ENCODE measurements at regions not wholly inside any gene's neighbourhood (a gene's known extent, or its start where the extent isn't known, plus 50 kb on each side); places are given as distances from the start of the nearest gene placed in this dataset.

- ATAC-seq: no peak
- no peak overlapping the region for H3K4me2 ChIP-seq
- TF ChIP-seq MAZ (IDR thresholded peaks at IDR 0.05; ENCODE audit: borderline replicate concordance, low read depth, low read length) (no peak), MAFK (IDR thresholded peaks at IDR 0.05; ENCODE audit: partially characterized antibody) (no peak), EHMT2 (IDR thresholded peaks at IDR 0.05; ENCODE audit: low read depth) (no peak), CTCF (IDR thresholded peaks at IDR 0.05) (no peak), ESRRA (IDR thresholded peaks at IDR 0.05; ENCODE audit: borderline replicate concordance, low read length) (no peak), FOXS1 (CRISPR knock-in tag; IDR thresholded peaks at IDR 0.05) (no peak), CHD4 (IDR thresholded peaks at IDR 0.05; ENCODE audit: borderline replicate concordance) (no peak), ZFP36 (IDR thresholded peaks at IDR 0.05; ENCODE audit: borderline replicate concordance, partially characterized antibody) (no peak), ZC3H11A (IDR thresholded peaks at IDR 0.05) (no peak), HDAC2 (IDR thresholded peaks at IDR 0.05) (no peak), SREBF2 (IDR thresholded peaks at IDR 0.05) (no peak)
- FAIRE-seq: no peak
- no peak overlapping the region for H3K4me3 ChIP-seq
- ChIA-PET POLR2A (no interaction called here), CTCF (interaction anchor here (1.5 kb wide), 1 partner anchor 8 kb away, joined by 3 read pairs; no protein-coding TSS in a partner anchor)
- DNase-seq (ENCODE audit: low read depth in 1 of 2, low spot score in 1 of 2): no peak
- H3K9me3 ChIP-seq: no peaks in the 10 kb centered on the region
- 3% methylated on average over 2 of the region's 2 CpGs for WGBS (ENCODE audit: missing lambda C conversion rate)
- no peaks in the 10 kb centered on the region for H3K4me1 ChIP-seq
- H3K27ac ChIP-seq: no peak overlapping the region
These were observed 186.5 kb downstream of the TRIB2 start for GRCh38 chr2:12903272-12903671.

GRCh38 chr2:12910431-12910830 is 193.7 kb downstream of the TRIB2 start:
- DNase-seq (ENCODE audit: low read depth in 1 of 2, low spot score in 1 of 2): no peak
- no peak overlapping the region for H3K4me3 ChIP-seq
- CTCF ChIA-PET: interaction anchor here (1.0 kb wide), 1 partner anchor 21 kb away, joined by 3 read pairs; no protein-coding TSS in a partner anchor
- 4% methylated on average over 2 of the region's 2 CpGs for WGBS (ENCODE audit: missing lambda C conversion rate)
- POLR2A ChIA-PET: no interaction called here
- H3K4me2 ChIP-seq: no peak overlapping the region
- no peak for ATAC-seq
- no peaks in the 10 kb centered on the region for H3K4me1 ChIP-seq
- no peak overlapping the region for H3K27ac ChIP-seq
- H3K9me3 ChIP-seq: no peaks in the 10 kb centered on the region
- TF ChIP-seq FOSB (CRISPR knock-in tag; IDR thresholded peaks at IDR 0.05) (no peak), HES2 (IDR thresholded peaks at IDR 0.05) (no peak), EHMT2 (IDR thresholded peaks at IDR 0.05; ENCODE audit: low read depth) (no peak), CHD2 (IDR thresholded peaks at IDR 0.05; ENCODE audit: low read length, partially characterized antibody) (no peak), ZNF302 (CRISPR knock-in tag; IDR thresholded peaks at IDR 0.05) (no peak), RARB (CRISPR knock-in tag; IDR thresholded peaks at IDR 0.05) (no peak), KDM1A (IDR thresholded peaks at IDR 0.05; ENCODE audit: low read depth) (no peak), CHD4 (IDR thresholded peaks at IDR 0.05; ENCODE audit: borderline replicate concordance) (no peak)
- FAIRE-seq: no peak

GRCh38 chr2:12915787-12916186 is 199.1 kb downstream of the TRIB2 start:
- ChIA-PET CTCF (interaction anchor here (0.7 kb wide), 1 partner anchor 275 kb away, joined by 3 read pairs; no protein-coding TSS in a partner anchor), POLR2A (no interaction called here)
- FAIRE-seq: no peak
- Histone ChIP-seq H3K4me1 (no peaks in the 10 kb centered on the region), H3K4me2 (no peak overlapping the region), H3K27ac (no peak overlapping the region), H3K4me3 (no peak overlapping the region), H3K9me3 (no peaks in the 10 kb centered on the region)
- WGBS (ENCODE audit: missing lambda C conversion rate): 7% methylated on average over 1 of the region's 1 CpG
- no peak for ATAC-seq
- no peak for DNase-seq (ENCODE audit: low read depth in 1 of 2, low spot score in 1 of 2)
- TF ChIP-seq BCL3 (IDR thresholded peaks at IDR 0.05) (no peak), ELK1 (IDR thresholded peaks at IDR 0.05; ENCODE audit: low read depth, low read length) (no peak), BHLHE40 (IDR thresholded peaks at IDR 0.05; ENCODE audit: low read depth, low read length) (no peak), CBX8 (IDR thresholded peaks at IDR 0.05) (no peak), PBX3 (IDR thresholded peaks at IDR 0.05) (no peak), CBX2 (IDR thresholded peaks at IDR 0.05; ENCODE audit: borderline replicate concordance, low read depth) (no peak), KDM1A (IDR thresholded peaks at IDR 0.05; ENCODE audit: low read depth) (no peak), EHF (CRISPR knock-in tag; IDR thresholded peaks at IDR 0.05) (no peak), SREBF2 (IDR thresholded peaks at IDR 0.05) (no peak), SMC3 (IDR thresholded peaks at IDR 0.05) (no peak), HES2 (IDR thresholded peaks at IDR 0.05) (no peak), FOSB (CRISPR knock-in tag; IDR thresholded peaks at IDR 0.05) (no peak), MYC (IDR thresholded peaks at IDR 0.05; ENCODE audit: borderline replicate concordance, low read length) (no peak), HOXA7 (CRISPR knock-in tag; IDR thresholded peaks at IDR 0.05) (no peak), HEYL (CRISPR knock-in tag; IDR thresholded peaks at IDR 0.05) (no peak), RAD21 (conservative IDR thresholded peaks at IDR 0.05 in 1 of 2, IDR thresholded peaks at IDR 0.05 in 1 of 2) (no peak), MAZ (IDR thresholded peaks at IDR 0.05; ENCODE audit: borderline replicate concordance, low read depth, low read length) (no peak), ZFP36 (IDR thresholded peaks at IDR 0.05; ENCODE audit: borderline replicate concordance, partially characterized antibody) (no peak), TFCP2L1 (CRISPR knock-in tag; IDR thresholded peaks at IDR 0.05) (no peak)

Measured in A549 (cell line).